Transverse colon (tissue), 3 donors: ENCODE measurements at regions not wholly inside any gene's neighbourhood (a gene's known extent, or its start where the extent isn't known, plus 50 kb on each side); places are given as distances from the start of the nearest gene placed in this dataset.

Experiments
- CTCF ChIP-seq, 5 experiments: fragments of 200-600 bp in 3 of 5; fragments of 450-650 bp in 2 of 5; sonication (generic) in 3 of 5; IDR thresholded peaks; 1 replicate in 2 of 5; 2 replicates in 3 of 5; pipeline ENCODE4 v1.5.1; 2016 to 2017; ENCODE audit warnings: antibody characterized with exemption in 5 of 5, inconsistent platforms in 3 of 5, mild to moderate bottlenecking in 2 of 5, moderate library complexity in 1 of 5
- POLR2A ChIP-seq: fragments of 450-650 bp; IDR thresholded peaks from one replicate; pipeline ENCODE4 v1.6.1; 2016; ENCODE audit warnings: antibody characterized with exemption, mild to moderate bottlenecking, moderate library complexity

- TF ChIP-seq POLR2A = no peak
- TF ChIP-seq CTCF (IDR thresholded peaks at IDR 0.05) = no peak
Measured at GRCh38 chr9:16282216-16282615, 588.3 kb downstream of the BNC2 start.
